PC-9 (cell line): ENCODE measurements at regions not wholly inside any gene's neighbourhood (a gene's known extent, or its start where the extent isn't known, plus 50 kb on each side); places are given as distances from the start of the nearest gene placed in this dataset.

Experiments used
- CTCF ChIP-seq: fragments of 200-600 bp; sonication (generic); conservative IDR thresholded peaks from 2 replicates; pipeline ENCODE4 v1.6.1; 2017; ENCODE audit warnings: mixed run types, antibody characterized with exemption, mild to moderate bottlenecking, moderate library complexity
- EZH2 ChIP-seq: fragments of 200-600 bp; sonication (generic); IDR thresholded peaks from 2 replicates; pipeline ENCODE4 v1.8.0; 2017; ENCODE audit warnings: antibody characterized with exemption, low read depth

- no peak for TF ChIP-seq CTCF
- TF ChIP-seq EZH2 = no peak
Observed at GRCh38 chr7:42460148-42460547, 223.1 kb upstream of the GLI3 start.
